IMR-90 (cell line): ENCODE measurements at regions not wholly inside any gene's neighbourhood (a gene's known extent, or its start where the extent isn't known, plus 50 kb on each side); places are given as distances from the start of the nearest gene placed in this dataset.

Experiments
- ATAC-seq: fragments of 200-7000 bp; cut with Tn5 transposase; 2 replicates; pipeline ENCODE4 v1.9.1; 2020; ENCODE audit warnings: low read depth, mild to moderate bottlenecking, moderate library complexity
- BruUV-seq: library from RNA; stranded (reverse); fragments of 400-500 nt; replicated peaks from 2 replicates; lab custom pipeline; 2021; lab: Mats Ljungman, UMichigan
- CTCF ChIA-PET: fragments of 300-600 bp; formaldehyde crosslinking; extraction: SDS; loops from one replicate; lab custom pipeline; 2021; ENCODE audit warnings: antibody characterized with exemption; lab: Yijun Ruan, JAX
- POLR2A ChIA-PET: fragments of 300-600 bp; sonication (Branson Sonifier 250); formaldehyde crosslinking; loops from one replicate; lab custom pipeline; 2022; ENCODE audit warnings: antibody characterized with exemption; ENCODE audit not compliant: unreplicated experiment; lab: Charles Lee
- DNase-seq: peaks from one replicate; pipeline ENCODE4 v3.0.0; 2013
- H2AFZ ChIP-seq: replicated peaks from 2 replicates; pipeline ENCODE3; 2013; ENCODE audit warnings: low read length, mild to moderate bottlenecking; ENCODE audit not compliant: poor library complexity
- H2AK5ac ChIP-seq: 2 replicates; pipeline ENCODE4 v1.6.1; 2013; ENCODE audit warnings: low read depth, low read length, inconsistent platforms
- H2AK9ac ChIP-seq: replicated peaks from 2 replicates; pipeline ENCODE3; 2013; ENCODE audit warnings: mild to moderate bottlenecking, low read depth, low read length, moderate library complexity; ENCODE audit not compliant: poor library complexity
- H2BK120ac ChIP-seq: 2 replicates; pipeline ENCODE4 v1.6.1; 2013; ENCODE audit warnings: low read depth, low read length, inconsistent platforms
- H2BK15ac ChIP-seq: 3 replicates; pipeline ENCODE4 v1.6.1; 2013; ENCODE audit warnings: low read depth, low read length, inconsistent platforms
- H2BK20ac ChIP-seq: 2 replicates; pipeline ENCODE4 v1.6.1; 2013; ENCODE audit warnings: low read depth, mild to moderate bottlenecking, inconsistent platforms, low read length, moderate library complexity
- H2BK5ac ChIP-seq: 2 replicates; pipeline ENCODE4 v1.6.1; 2013; ENCODE audit warnings: mild to moderate bottlenecking, low read depth, low read length, inconsistent platforms; ENCODE audit not compliant: poor library complexity, severe bottlenecking
- H3K14ac ChIP-seq: replicated peaks from 2 replicates; pipeline ENCODE4 v1.6.1; 2013; ENCODE audit warnings: low read depth, low read length, inconsistent platforms
- H3K18ac ChIP-seq: 2 replicates; pipeline ENCODE4 v1.6.1; 2013; ENCODE audit warnings: low read depth, low read length, control low read depth
- H3K23ac ChIP-seq: 2 replicates; pipeline ENCODE4 v1.6.1; 2013; ENCODE audit warnings: low read depth, low read length, inconsistent platforms
- H3K27ac ChIP-seq: 2 replicates; pipeline ENCODE4 v1.5.1; 2013; ENCODE audit warnings: mild to moderate bottlenecking, control low read depth, low read length; ENCODE audit not compliant: insufficient read depth
- H3K27me3 ChIP-seq: 2 replicates; pipeline ENCODE4 v1.6.1; 2013; ENCODE audit warnings: low read length; ENCODE audit not compliant: control insufficient read depth, insufficient read depth
- H3K36me3 ChIP-seq: 2 replicates; pipeline ENCODE4 v1.6.1; 2013; ENCODE audit warnings: low read length, mixed read lengths; ENCODE audit not compliant: control insufficient read depth, insufficient read depth
- H3K4ac ChIP-seq: 2 replicates; pipeline ENCODE4 v1.6.1; 2013; ENCODE audit warnings: low read depth, low read length, inconsistent platforms
- H3K4me1 ChIP-seq: 2 replicates; pipeline ENCODE4 v1.6.1; 2013; ENCODE audit warnings: low read length, mixed read lengths; ENCODE audit not compliant: control insufficient read depth, insufficient read depth
- H3K4me2 ChIP-seq: 2 replicates; pipeline ENCODE4 v1.6.1; 2013; ENCODE audit warnings: low read depth, mild to moderate bottlenecking, control low read depth, low read length, moderate library complexity
- H3K4me3 ChIP-seq: 2 replicates; pipeline ENCODE4 v1.5.1; 2013; ENCODE audit warnings: low read depth, mild to moderate bottlenecking, control low read depth, low read length, moderate library complexity; ENCODE audit not compliant: insufficient read depth
- H3K56ac ChIP-seq: 2 replicates; pipeline ENCODE4 v1.6.1; 2013; ENCODE audit warnings: low read length, inconsistent platforms; ENCODE audit not compliant: insufficient read depth; ENCODE audit errors: extremely low read depth
- H3K79me1 ChIP-seq, 2 experiments: 2 replicates each; pipeline ENCODE4 v1.6.1; 2013; ENCODE audit warnings: low read length in 2 of 2, inconsistent platforms in 1 of 2, low read depth in 1 of 2
- H3K9ac ChIP-seq: 2 replicates; pipeline ENCODE4 v1.6.1; 2013; ENCODE audit warnings: low read depth, low read length, control low read depth
- H3K9me1 ChIP-seq: 2 replicates; pipeline ENCODE4 v1.6.1; 2013; ENCODE audit warnings: low read length, inconsistent platforms; ENCODE audit not compliant: insufficient read depth
- H3K9me3 ChIP-seq: 2 replicates; pipeline ENCODE4 v1.6.1; 2013; ENCODE audit warnings: low read length; ENCODE audit not compliant: control insufficient read depth, insufficient read depth
- H4K20me1 ChIP-seq: 2 replicates; pipeline ENCODE4 v1.6.1; 2013; ENCODE audit warnings: low read length, inconsistent platforms; ENCODE audit not compliant: insufficient read depth
- H4K5ac ChIP-seq: 2 replicates; pipeline ENCODE4 v1.6.1; 2013; ENCODE audit warnings: mild to moderate bottlenecking, low read depth, low read length, control low read depth
- H4K8ac ChIP-seq, 2 experiments: 2 replicates each; pipeline ENCODE4 v1.6.1; 2013; ENCODE audit warnings: low read depth in 2 of 2, low read length in 2 of 2, control low read depth in 1 of 2, inconsistent platforms in 1 of 2
- H4K91ac ChIP-seq: 2 replicates; pipeline ENCODE4 v1.6.1; 2013; ENCODE audit warnings: low read depth, low read length, inconsistent platforms; ENCODE audit not compliant: insufficient read depth
- BHLHE40 ChIP-seq: fragments of 150-350 bp; IDR thresholded peaks from 2 replicates; pipeline ENCODE4 v1.6.1; 2016; ENCODE audit warnings: mild to moderate bottlenecking, low read depth, low read length
- MAFK ChIP-seq: IDR thresholded peaks from 2 replicates; pipeline ENCODE4 v1.6.1; 2012; ENCODE audit warnings: low read depth, low read length, improper control_type of control experiment
- MXI1 ChIP-seq: IDR thresholded peaks from 2 replicates; pipeline ENCODE4 v1.6.1; 2012; ENCODE audit warnings: low read depth, mild to moderate bottlenecking, low read length, moderate library complexity, borderline replicate concordance
- POLR2A ChIP-seq: IDR thresholded peaks from 2 replicates; pipeline ENCODE4 v1.6.1; 2012; ENCODE audit warnings: mild to moderate bottlenecking, low read depth, low read length
- RAD21 ChIP-seq: IDR thresholded peaks from 2 replicates; pipeline ENCODE4 v1.6.1; 2012; ENCODE audit warnings: low read length, improper control_type of control experiment
- RCOR1 ChIP-seq: IDR thresholded peaks from 2 replicates; pipeline ENCODE4 v1.6.1; 2012; ENCODE audit warnings: mild to moderate bottlenecking, low read length, improper control_type of control experiment; ENCODE audit not compliant: insufficient replicate concordance
- dilution Hi-C: fragments of 300-500 bp; cut with HindIII; formaldehyde crosslinking; loops from one replicate; pipeline ENCODE4 v1.14.3; 2018; ENCODE audit warnings: low sequenced_read_pairs; ENCODE audit not compliant: unreplicated experiment
- in situ Hi-C: fragments of 300-500 bp; cut with MboI; formaldehyde crosslinking; loops from 3 replicates; pipeline ENCODE4 v1.14.3; 2019; ENCODE audit warnings: low sequenced_read_pairs, inconsistent platforms, mixed read lengths
- intact Hi-C: fragments of 100-400 bp; cut with micrococcal nuclease; formaldehyde crosslinking; loops from 2 replicates; pipeline ENCODE4 v1.10.0; 2022
- TF ChIP-seq, protein P1 (sequence below): conservative IDR thresholded peaks from 2 replicates; pipeline ENCODE4 v1.5.1; 2012; ENCODE audit warnings: mild to moderate bottlenecking, low read depth, low read length, improper control_type of control experiment
- TF ChIP-seq, protein P2 (sequence below): fragments of 150-350 bp; IDR thresholded peaks from 2 replicates; pipeline ENCODE4 v1.6.1; 2017; ENCODE audit warnings: mild to moderate bottlenecking, antibody characterized with exemption, low read length, low read depth

DNA sequence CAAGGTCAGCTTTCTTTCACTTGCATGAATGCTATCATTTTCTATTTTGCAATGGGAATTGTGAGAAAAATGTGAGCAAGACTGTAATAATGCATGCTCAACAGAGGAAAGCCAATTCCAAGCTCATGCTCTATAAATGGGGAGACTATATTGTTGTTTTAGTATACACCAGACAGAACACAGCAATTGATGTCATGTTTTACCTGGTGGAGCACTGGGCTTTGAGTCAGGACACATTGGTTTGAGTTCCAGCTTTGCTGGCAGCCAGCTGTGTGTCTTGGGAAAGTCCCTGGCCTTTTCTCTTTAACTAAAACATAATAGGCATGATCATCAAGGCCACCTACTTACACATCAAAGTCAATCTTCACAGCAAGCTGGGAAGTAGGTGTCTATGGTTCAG lies 83.3 kb downstream of the FOXA2 start:
- Histone ChIP-seq H3K18ac (no peak overlapping the region), H3K23ac (no peak overlapping the region), H3K9me3 (peaks cover 15% of the 10 kb centered on the region), H3K27ac (no peak overlapping the region), H2BK20ac (no peak overlapping the region), H4K8ac (no peak overlapping the region), H2BK15ac (no peak overlapping the region), H3K9me1 (no peaks in the 10 kb centered on the region), H2AK5ac (no peak overlapping the region), H3K9ac (no peak overlapping the region), H2AFZ (no peak overlapping the region), H4K20me1 (no peaks in the 10 kb centered on the region), H3K4me1 (no peaks in the 10 kb centered on the region), H3K27me3 (no peaks in the 10 kb centered on the region), H2BK5ac (no peak overlapping the region), H3K36me3 (no peaks in the 10 kb centered on the region), H3K56ac (no peak overlapping the region), H4K5ac (no peak overlapping the region), H3K4me2 (no peak overlapping the region), H3K4me3 (no peak overlapping the region), H2AK9ac (no peak overlapping the region), H4K91ac (no peak overlapping the region), H3K79me1 (no peaks in the 10 kb centered on the region), H2BK120ac (no peak overlapping the region), H3K14ac (no peak overlapping the region), H3K4ac (no peak overlapping the region)
- CTCF ChIA-PET, result no interaction called here
- dilution Hi-C loops, result no loop called here
- POLR2A ChIA-PET, result no interaction called here
- ATAC-seq, result no peak
- DNase-seq, result no peak
- in situ Hi-C loops, result no loop called here
- TF ChIP-seq MXI1 (no peak), RCOR1 (no peak), RAD21 (no peak), POLR2A (no peak), MAFK (no peak), BHLHE40 (no peak)
- TF ChIP-seq, protein P1, sequence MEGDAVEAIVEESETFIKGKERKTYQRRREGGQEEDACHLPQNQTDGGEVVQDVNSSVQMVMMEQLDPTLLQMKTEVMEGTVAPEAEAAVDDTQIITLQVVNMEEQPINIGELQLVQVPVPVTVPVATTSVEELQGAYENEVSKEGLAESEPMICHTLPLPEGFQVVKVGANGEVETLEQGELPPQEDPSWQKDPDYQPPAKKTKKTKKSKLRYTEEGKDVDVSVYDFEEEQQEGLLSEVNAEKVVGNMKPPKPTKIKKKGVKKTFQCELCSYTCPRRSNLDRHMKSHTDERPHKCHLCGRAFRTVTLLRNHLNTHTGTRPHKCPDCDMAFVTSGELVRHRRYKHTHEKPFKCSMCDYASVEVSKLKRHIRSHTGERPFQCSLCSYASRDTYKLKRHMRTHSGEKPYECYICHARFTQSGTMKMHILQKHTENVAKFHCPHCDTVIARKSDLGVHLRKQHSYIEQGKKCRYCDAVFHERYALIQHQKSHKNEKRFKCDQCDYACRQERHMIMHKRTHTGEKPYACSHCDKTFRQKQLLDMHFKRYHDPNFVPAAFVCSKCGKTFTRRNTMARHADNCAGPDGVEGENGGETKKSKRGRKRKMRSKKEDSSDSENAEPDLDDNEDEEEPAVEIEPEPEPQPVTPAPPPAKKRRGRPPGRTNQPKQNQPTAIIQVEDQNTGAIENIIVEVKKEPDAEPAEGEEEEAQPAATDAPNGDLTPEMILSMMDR, result no peak
- TF ChIP-seq, protein P2, sequence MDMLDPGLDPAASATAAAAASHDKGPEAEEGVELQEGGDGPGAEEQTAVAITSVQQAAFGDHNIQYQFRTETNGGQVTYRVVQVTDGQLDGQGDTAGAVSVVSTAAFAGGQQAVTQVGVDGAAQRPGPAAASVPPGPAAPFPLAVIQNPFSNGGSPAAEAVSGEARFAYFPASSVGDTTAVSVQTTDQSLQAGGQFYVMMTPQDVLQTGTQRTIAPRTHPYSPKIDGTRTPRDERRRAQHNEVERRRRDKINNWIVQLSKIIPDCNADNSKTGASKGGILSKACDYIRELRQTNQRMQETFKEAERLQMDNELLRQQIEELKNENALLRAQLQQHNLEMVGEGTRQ, result no peak
- no TSS peak for BruUV-seq
- intact Hi-C loops, result no loop called here
